ENCODE measurements at regions not wholly inside any gene's neighbourhood (a gene's known extent, or its start where the extent isn't known, plus 50 kb on each side); places are given as distances from the start of the nearest gene placed in this dataset.
"Not testable (repeated sequence)": the region's sequence is repeated elsewhere in the genome, so short reads cannot be mapped to it uniquely, and the experiment has no call there.

GRCh38 chr3:194250098-194251002 is 100.8 kb downstream of the CPN2 start:
- peak; percentile 89 for DNase-seq

DNA sequence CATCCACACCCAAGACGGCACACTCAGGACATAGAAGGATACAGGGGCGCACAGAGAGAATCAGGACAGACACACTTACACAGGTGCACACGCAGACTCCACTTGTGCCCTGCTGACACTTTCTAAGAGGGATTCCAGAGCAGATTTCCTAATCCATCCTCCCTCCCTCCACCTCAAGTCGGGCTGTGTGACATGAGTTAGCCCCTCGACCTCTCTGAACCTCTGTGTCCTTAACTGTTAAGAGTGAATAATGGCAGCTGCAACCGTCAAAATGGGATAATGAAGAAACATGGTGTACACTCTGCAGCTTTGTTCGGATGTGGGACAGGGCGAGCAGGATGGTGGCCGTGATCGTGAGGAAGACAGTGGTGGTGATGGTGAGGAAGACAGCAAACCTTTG is 100.1 kb downstream of the CPN2 start:
- no peak for DNase-seq

DNA sequence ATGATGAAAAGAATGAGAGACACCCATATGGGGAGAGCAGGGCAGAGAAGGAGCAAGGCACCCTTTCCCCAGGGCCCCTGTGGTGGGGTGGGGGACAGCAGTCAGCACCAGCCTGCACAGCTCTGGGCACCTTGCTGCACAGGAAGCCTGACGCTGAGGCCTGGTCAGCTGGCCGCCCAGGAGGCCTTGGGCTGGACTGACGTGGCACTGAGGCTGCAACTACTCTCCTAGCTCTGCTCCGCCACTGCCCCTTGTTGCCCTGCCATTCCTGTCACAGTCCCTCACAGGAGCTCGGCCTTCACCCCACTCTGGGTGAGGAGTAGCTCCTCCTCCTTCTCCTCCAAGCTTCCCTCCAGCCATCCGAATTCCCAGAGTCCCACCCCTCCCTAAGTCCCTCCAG is 99.7 kb downstream of the CPN2 start:
- DNase-seq: no peak

DNA sequence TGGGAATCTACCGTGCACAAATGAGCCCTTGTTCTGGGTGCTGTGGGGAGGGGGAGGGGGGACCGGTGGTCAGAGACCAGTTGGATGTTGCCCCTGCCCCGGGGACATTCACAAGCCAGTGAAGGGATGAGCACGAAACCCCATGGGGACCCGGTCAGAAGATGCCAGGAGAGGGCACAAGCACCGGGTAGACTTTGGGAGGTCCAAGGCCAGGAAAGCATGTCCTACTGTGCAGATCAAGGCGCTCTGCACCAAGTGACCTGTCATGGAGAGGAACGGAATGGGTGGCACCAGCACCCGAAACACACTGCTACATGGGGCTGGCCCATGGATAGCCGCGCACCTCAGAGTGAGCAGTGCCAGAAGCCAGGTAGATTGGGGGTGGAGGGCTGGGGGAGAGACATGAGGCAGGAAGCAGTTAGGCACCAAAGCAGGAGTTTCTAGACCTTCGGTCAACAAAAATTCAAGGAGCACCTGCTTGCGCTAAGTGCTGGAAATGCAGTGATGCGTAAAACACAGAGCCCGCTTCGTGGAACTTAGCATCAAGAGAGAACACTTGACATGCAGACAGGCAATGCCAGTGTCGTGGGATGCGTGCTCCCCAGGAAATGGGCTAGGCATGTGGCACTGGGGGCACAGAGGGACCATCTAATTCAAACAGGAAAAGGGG is 99.1 kb downstream of the CPN2 start:
- no peak for DNase-seq

DNA sequence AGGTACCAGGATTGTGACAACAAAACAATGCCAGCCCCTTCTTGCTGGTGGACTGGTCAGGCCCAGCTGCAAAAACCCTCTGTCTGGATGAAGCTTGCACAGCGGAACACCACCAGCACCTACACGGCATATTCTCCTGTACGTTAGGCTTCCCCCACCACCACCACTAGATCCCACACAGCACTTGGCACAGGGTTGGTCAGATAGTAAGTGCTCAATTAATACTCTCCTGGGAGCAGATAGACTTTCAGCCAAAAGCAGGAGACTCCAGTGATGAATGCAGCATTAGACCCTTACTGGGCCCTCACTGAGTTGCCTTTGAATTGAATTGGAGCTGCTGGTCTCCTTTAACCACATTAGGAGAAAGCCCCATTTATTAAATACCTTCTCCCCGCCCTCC is 97.9 kb downstream of the CPN2 start:
- no peak for DNase-seq

- no peak for DNase-seq
Observed at GRCh38 chr3:194254040-194254439, 97.1 kb downstream of the CPN2 start.

DNA sequence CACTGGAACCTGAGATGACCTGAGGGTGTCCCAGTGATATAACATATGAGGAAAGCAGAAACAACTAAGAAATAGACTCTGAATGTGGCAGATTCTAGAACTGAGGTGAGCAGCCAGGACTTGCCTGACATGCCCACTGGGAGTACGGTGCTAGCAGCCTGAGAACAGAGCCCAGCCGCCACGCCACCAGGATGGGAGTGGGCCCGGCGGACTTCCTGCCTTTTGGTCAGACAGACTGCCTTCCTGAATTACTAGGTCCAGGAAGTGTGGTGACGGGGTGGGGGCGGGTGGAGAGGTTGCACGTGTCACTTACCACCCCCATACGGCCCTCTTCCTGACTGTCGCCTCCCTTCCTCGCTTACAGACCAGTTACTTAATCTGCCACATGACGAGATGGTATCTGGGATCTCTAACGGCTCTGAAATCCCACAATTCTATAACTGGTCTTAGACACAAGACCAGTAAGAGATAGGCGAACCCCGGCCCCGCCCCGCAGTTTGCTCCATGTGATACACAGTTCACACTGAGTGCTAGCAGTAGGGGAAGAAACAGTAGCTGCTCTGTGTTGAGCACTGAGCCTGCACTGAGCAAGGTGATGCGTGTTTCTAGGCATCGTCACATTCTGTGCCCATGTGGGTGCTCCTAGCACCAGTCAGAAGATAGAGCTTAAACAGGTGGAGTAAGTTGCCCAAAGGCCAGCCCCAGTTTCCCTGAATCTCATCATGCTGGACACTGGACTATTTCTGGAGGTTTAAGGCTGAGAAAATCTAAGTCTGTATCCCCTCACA is 95.7 kb downstream of the CPN2 start:
- DNase-seq: no peak

DNA sequence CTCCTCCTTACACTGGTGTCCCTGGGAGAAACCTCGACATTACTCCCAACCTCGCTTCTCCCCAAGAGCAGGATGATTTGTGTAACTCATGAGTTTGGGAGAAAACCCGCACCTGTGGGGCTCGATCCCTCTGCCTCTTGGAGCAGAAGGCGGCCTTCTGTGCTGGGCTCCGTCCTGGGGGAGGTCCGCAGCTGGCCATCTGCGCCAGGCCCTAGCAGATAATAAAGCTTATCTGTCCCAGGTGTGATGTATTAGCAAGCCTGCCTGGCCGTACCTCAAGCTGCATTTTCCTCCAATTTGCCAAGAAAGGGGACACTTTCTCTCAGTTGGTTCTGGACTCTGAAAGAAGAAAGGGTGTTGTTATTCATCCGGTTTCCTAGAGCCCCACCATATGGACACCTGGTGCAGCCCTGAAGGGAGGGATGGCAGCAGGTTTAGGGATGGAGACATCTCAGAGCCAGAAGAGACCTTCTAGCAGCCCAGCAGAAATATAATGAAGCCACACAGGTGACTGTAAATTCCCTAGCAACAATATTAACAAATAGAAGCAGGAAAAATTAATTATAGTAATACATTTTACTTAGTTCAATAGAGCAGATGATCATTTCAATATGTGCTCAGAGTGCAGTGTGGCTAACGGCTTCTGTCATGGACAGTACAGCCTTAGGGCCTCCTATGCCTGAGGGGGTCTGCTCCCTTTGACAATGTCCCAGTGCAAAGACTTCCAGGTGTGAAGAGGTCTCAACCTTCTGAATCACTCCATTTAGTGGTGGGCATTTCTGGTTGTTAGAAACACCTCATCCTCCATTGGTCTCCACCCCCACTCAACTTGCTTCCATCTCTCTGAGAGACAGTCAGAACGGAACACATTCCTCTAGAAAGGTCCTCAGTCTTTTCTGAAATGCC is 94.8 kb downstream of the CPN2 start:
- DNase-seq: no peak

DNA sequence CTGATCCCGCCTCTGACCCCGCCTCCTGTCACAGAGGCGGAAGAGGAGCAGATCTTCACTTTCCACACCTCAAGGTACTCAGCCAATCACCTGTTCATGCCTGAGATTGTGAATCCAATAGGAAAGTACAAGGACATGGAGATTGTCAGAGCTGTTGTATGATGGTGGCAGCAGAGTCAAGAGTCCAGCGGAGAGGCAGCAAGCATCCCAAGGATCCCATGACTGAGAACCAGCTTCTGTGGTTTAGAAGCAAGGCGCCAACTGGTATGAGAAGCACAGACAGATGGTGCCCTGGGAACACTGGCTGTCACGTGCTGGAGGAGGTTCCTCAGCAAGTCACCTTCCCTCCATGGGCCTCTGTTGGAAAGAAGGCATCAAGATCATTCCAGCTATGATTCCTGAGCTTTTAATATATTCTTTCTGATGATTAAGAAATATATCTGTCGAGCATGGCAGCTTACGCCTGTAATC is 93.9 kb downstream of the CPN2 start:
- DNase-seq: no peak

- no peak for DNase-seq
Observed at GRCh38 chr3:194257916-194258668, 93.0 kb downstream of the CPN2 start.

DNA sequence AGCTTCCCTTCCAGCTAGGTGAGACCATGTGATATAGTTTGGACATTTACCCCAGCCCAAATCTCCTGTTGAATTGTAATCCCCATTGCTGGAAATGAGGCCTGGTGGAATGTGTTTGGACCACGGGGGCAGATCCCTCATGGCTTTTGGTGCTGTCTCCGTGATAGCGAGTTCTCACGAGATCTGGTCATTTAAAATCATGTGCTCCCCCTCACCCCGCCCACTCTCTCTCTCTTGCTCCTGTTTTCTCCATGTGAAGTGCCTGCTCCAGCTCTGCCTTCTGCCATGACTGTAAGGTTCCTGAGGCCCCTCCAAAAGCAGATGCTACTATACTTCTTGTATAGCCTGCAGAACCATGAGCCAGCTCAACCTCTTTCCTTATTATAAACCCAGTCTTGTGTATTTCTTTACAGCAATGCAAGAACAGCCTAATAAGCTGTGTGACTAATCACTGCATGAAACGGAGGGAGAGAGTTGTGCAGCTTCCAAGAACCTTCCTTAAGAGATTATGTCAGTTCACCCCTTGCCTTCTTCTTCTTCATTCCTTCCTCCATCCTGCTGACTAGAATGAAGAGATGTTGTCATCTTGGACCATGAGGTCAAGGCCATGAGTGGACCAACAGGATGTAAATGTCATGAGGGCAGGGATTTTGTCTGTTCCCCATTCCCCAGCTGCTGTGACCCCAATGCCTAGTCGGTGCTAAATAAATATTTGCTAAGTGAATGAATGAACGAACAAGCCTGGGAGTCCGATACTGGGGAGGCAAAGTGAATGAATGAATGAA is 91.0 kb downstream of the CPN2 start:
- no peak for DNase-seq

- DNase-seq: no peak
Observed at GRCh38 chr3:194261581-194262063, 89.5 kb downstream of the CPN2 start.

GRCh38 chr3:194262176-194262924 is 88.8 kb downstream of the CPN2 start:
- no peak for DNase-seq

- no peak for DNase-seq
Observed at GRCh38 chr3:194262925-194263305, 88.2 kb downstream of the CPN2 start.

- DNase-seq: not testable (repeated sequence)
Observed at GRCh38 chr3:194264631-194265504, 86.3 kb downstream of the CPN2 start.

DNA sequence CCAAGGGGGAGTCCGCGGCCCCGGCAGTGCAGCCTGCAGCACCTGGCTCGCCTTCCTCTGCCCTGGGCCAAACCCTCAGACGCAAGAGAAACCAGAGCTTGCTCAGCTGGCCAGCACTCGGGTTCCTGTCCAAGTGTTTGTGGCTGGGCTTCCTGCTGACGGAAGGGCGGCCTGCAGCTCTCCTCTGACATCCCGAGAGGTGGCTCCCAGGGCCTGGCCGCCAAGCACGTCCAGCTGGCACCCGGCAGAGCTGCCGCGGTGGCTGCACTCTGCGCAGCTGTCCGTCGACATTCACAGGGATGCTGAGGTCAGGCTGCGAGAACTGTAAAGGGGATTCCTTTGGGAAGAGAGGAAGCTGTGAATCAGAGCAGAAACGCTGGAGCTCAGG is 85.6 kb downstream of the CPN2 start:
- DNase-seq: peak; percentile 71

- DNase-seq: no peak
Observed at GRCh38 chr3:194265996-194266964, 84.8 kb downstream of the CPN2 start.

Measured in eye (tissue), 1 donor.